ENCODE measurements at regions not wholly inside any gene's neighbourhood (a gene's known extent, or its start where the extent isn't known, plus 50 kb on each side); places are given as distances from the start of the nearest gene placed in this dataset.

GRCh38 chr19:29889702-29890101 lies 52.3 kb upstream of the URI1 start:
- no peak overlapping the region for H3K4me2 ChIP-seq (replicated peaks; ENCODE audit: extremely low read depth, low read length, poor library complexity, severe bottlenecking)
- no peak for TF ChIP-seq CTCF (IDR thresholded peaks at IDR 0.05)
- Mint-ChIP-seq H3K27ac (no peak overlapping the region), H3K4me3 (no peak overlapping the region), H3K36me3 (no peaks in the 10 kb centered on the region), H3K9me3 (no peaks in the 10 kb centered on the region), H3K4me1 (peaks cover 12% of the 10 kb centered on the region), H3K27me3 (ENCODE audit: low read depth in 3 of 3) (peaks cover 1 to 3% (median 3%) of the 10 kb centered on the region in 3 donors)
- H3K9me3 ChIP-seq (replicated peaks in 1 of 2; ENCODE audit: control insufficient read depth in 1 of 2, insufficient read depth in 1 of 2, low read length in 2 of 2) = no peaks in the 10 kb centered on the region
- no peak overlapping the region for H2AFZ ChIP-seq (ENCODE audit: insufficient read depth, low read depth, low read length, poor library complexity, severe bottlenecking)
- H3K4me1 ChIP-seq (ENCODE audit: control insufficient read depth in 1 of 2, insufficient read depth in 2 of 2, low read length in 2 of 2) = peaks cover 6 to 8% of the 10 kb centered on the region in 2 donors
- H4K20me1 ChIP-seq (ENCODE audit: insufficient read depth, low read length) = no peaks in the 10 kb centered on the region
- no peak overlapping the region for H3K4me3 ChIP-seq (replicated peaks in 1 of 3; ENCODE audit: low read depth in 2 of 3, low read length in 3 of 3)
- no peaks in the 10 kb centered on the region for H3K36me3 ChIP-seq (replicated peaks in 1 of 2; ENCODE audit: control insufficient read depth in 1 of 2, insufficient read depth in 2 of 2, low read length in 2 of 2)
- H3K9ac ChIP-seq (ENCODE audit: insufficient read depth, low read length, poor library complexity, severe bottlenecking) = no peak overlapping the region
- no peaks in the 10 kb centered on the region for H3K79me2 ChIP-seq (ENCODE audit: insufficient read depth, low read length)
- intact Hi-C loops (cut with micrococcal nuclease) = no loop called here
- H3K27ac ChIP-seq (ENCODE audit: low read depth in 1 of 2, low read length in 2 of 2) = no peak overlapping the region
- DNase-seq = no peak
- no peaks in the 10 kb centered on the region for H3K27me3 ChIP-seq (ENCODE audit: control insufficient read depth in 2 of 2, insufficient read depth in 2 of 2, low read length in 2 of 2)

GRCh38 chr19:29890392-29890791 lies 51.6 kb upstream of the URI1 start:
- Histone ChIP-seq H3K9ac (ENCODE audit: insufficient read depth, low read length, poor library complexity, severe bottlenecking) (no peak overlapping the region), H4K20me1 (ENCODE audit: insufficient read depth, low read length) (no peaks in the 10 kb centered on the region), H3K27me3 (ENCODE audit: control insufficient read depth in 2 of 2, insufficient read depth in 2 of 2, low read length in 2 of 2) (no peaks in the 10 kb centered on the region), H3K9me3 (replicated peaks in 1 of 2; ENCODE audit: control insufficient read depth in 1 of 2, insufficient read depth in 1 of 2, low read length in 2 of 2) (no peaks in the 10 kb centered on the region), H2AFZ (ENCODE audit: insufficient read depth, low read depth, low read length, poor library complexity, severe bottlenecking) (no peak overlapping the region), H3K79me2 (ENCODE audit: insufficient read depth, low read length) (no peaks in the 10 kb centered on the region), H3K4me1 (ENCODE audit: control insufficient read depth in 1 of 2, insufficient read depth in 2 of 2, low read length in 2 of 2) (peaks cover 6 to 8% of the 10 kb centered on the region in 2 donors), H3K27ac (ENCODE audit: low read depth in 1 of 2, low read length in 2 of 2) (no peak overlapping the region), H3K36me3 (replicated peaks in 1 of 2; ENCODE audit: control insufficient read depth in 1 of 2, insufficient read depth in 2 of 2, low read length in 2 of 2) (no peaks in the 10 kb centered on the region), H3K4me3 (replicated peaks in 1 of 3; ENCODE audit: low read depth in 2 of 3, low read length in 3 of 3) (no peak overlapping the region), H3K4me2 (replicated peaks; ENCODE audit: extremely low read depth, low read length, poor library complexity, severe bottlenecking) (no peak overlapping the region)
- no peak overlapping the region for H3K27ac Mint-ChIP-seq
- no peak overlapping the region for H3K4me3 Mint-ChIP-seq
- H3K4me1 Mint-ChIP-seq = peaks cover 12% of the 10 kb centered on the region
- no peak for TF ChIP-seq CTCF (IDR thresholded peaks at IDR 0.05)
- intact Hi-C loops (cut with micrococcal nuclease) = no loop called here
- 100% methylated on average over 1 of the region's 1 CpG for WGBS (ENCODE audit: insufficient coverage)
- peaks cover 1 to 3% (median 3%) of the 10 kb centered on the region in 3 donors for H3K27me3 Mint-ChIP-seq (ENCODE audit: low read depth in 3 of 3)
- H3K36me3 Mint-ChIP-seq = no peaks in the 10 kb centered on the region
- H3K9me3 Mint-ChIP-seq = no peaks in the 10 kb centered on the region
- no peak for DNase-seq

All from CD14-positive monocyte (primary cell).